GM21423 (cell line): ENCODE measurements at regions not wholly inside any gene's neighbourhood (a gene's known extent, or its start where the extent isn't known, plus 50 kb on each side); places are given as distances from the start of the nearest gene placed in this dataset.

Source experiments
- ATAC-seq: cut with Tn5 transposase; IDR thresholded peaks from one replicate; pipeline ENCODE4 v1.9.1; 2021; ENCODE audit warnings: mild to moderate bottlenecking, moderate library complexity; ENCODE audit not compliant: unreplicated experiment

- no peak for ATAC-seq
Observed at GRCh38 chr6:104575536-104575935, 284.2 kb downstream of the HACE1 start.

GRCh38 chr6:104574135-104574750 is 285.5 kb downstream of the HACE1 start:
- no peak for ATAC-seq

GRCh38 chr6:104573350-104573749 is 286.4 kb downstream of the HACE1 start:
- ATAC-seq = no peak

GRCh38 chr6:104572901-104573300 is 286.8 kb downstream of the HACE1 start:
- no peak for ATAC-seq

GRCh38 chr6:104566411-104566810 is 293.3 kb downstream of the HACE1 start:
- no peak for ATAC-seq

GRCh38 chr6:104563306-104563705 is 296.4 kb downstream of the HACE1 start:
- ATAC-seq = no peak

GRCh38 chr6:104559435-104560202 is 300.1 kb downstream of the HACE1 start:
- ATAC-seq = no peak

GRCh38 chr6:104558746-104559145 is 301.0 kb downstream of the HACE1 start:
- ATAC-seq = no peak

- ATAC-seq = no peak
Observed at GRCh38 chr6:104548297-104548696, 311.4 kb downstream of the HACE1 start.

GRCh38 chr6:104541411-104541810 is 318.3 kb downstream of the HACE1 start:
- ATAC-seq = no peak

- ATAC-seq = no peak
Observed at GRCh38 chr6:104540743-104541142, 319.0 kb downstream of the HACE1 start.

- ATAC-seq = no peak
Observed at GRCh38 chr6:104539173-104539572, 320.5 kb downstream of the HACE1 start.

- ATAC-seq = no peak
Observed at GRCh38 chr6:104537872-104538271, 321.8 kb downstream of the HACE1 start.

- ATAC-seq = no peak
Observed at GRCh38 chr6:104537180-104537579, 322.5 kb downstream of the HACE1 start.

- ATAC-seq = no peak
Observed at GRCh38 chr6:104532462-104532861, 327.3 kb downstream of the HACE1 start.

- no peak for ATAC-seq
Observed at GRCh38 chr6:104531646-104532045, 328.1 kb downstream of the HACE1 start.

- no peak for ATAC-seq
Observed at GRCh38 chr6:104527761-104528415, 331.8 kb downstream of the HACE1 start.

- no peak for ATAC-seq
Observed at GRCh38 chr6:104527311-104527710, 332.4 kb downstream of the HACE1 start.

- ATAC-seq = no peak
Observed at GRCh38 chr6:104526376-104526775, 333.3 kb downstream of the HACE1 start.

- ATAC-seq = peak; percentile 99
Observed at GRCh38 chr6:104525677-104526322, 333.9 kb downstream of the HACE1 start.

- ATAC-seq = no peak
Observed at GRCh38 chr6:104522533-104522932, 337.2 kb downstream of the HACE1 start.

GRCh38 chr6:104521176-104521575 is 338.5 kb downstream of the HACE1 start:
- ATAC-seq = no peak
